Panc1 (cell line): ENCODE measurements at regions not wholly inside any gene's neighbourhood (a gene's known extent, or its start where the extent isn't known, plus 50 kb on each side); places are given as distances from the start of the nearest gene placed in this dataset.

Experiments
- ATAC-seq: fragments of 200-7000 bp; cut with Tn5 transposase; 2 replicates; pipeline ENCODE4 v1.9.1; 2020; ENCODE audit warnings: mild to moderate bottlenecking, moderate library complexity
- BruUV-seq: library from RNA; stranded (reverse); fragments of 400-500 nt; replicated peaks from 2 replicates; lab custom pipeline; 2021; lab: Mats Ljungman, UMichigan
- CTCF ChIA-PET: fragments of 300-600 bp; sonication (Branson Sonifier 250); formaldehyde crosslinking; loops from one replicate; lab custom pipeline; 2022; ENCODE audit warnings: antibody characterized with exemption; lab: Charles Lee
- POLR2A ChIA-PET: fragments of 300-600 bp; sonication (Branson Sonifier 250); formaldehyde crosslinking; loops from one replicate; lab custom pipeline; 2022; ENCODE audit warnings: antibody characterized with exemption; lab: Charles Lee
- DNase-seq: peaks from one replicate; pipeline ENCODE4 v3.0.0-alpha.2; 2010; ENCODE audit warnings: low read depth, low spot score
- H3K27ac ChIP-seq: 2 replicates; pipeline ENCODE4 v1.5.1; 2011; ENCODE audit warnings: mild to moderate bottlenecking, low read length, inconsistent platforms
- H3K27me3 ChIP-seq: fragments of 200-500 bp; sonication (Bioruptor generic); 2 replicates; pipeline ENCODE4 v1.6.0; 2014; ENCODE audit warnings: low read length, inconsistent platforms; ENCODE audit not compliant: control insufficient read depth, insufficient read depth
- H3K36me3 ChIP-seq: fragments of 200-500 bp; sonication (Bioruptor generic); 2 replicates; pipeline ENCODE4 v1.5.1; 2014; ENCODE audit warnings: inconsistent platforms, mild to moderate bottlenecking, low read length, moderate library complexity; ENCODE audit not compliant: control insufficient read depth, insufficient read depth
- H3K4me1 ChIP-seq: 2 replicates; pipeline ENCODE4 v1.5.1; 2011; ENCODE audit warnings: inconsistent platforms, mild to moderate bottlenecking, low read length, moderate library complexity; ENCODE audit not compliant: control insufficient read depth, insufficient read depth
- H3K4me3 ChIP-seq, 2 experiments: 2 replicates each; pipeline ENCODE4 v1.5.1; 2011 to 2012; ENCODE audit warnings: low read depth in 2 of 2, low read length in 2 of 2, mild to moderate bottlenecking in 2 of 2, inconsistent platforms in 1 of 2, moderate library complexity in 1 of 2
- H3K9me3 ChIP-seq: fragments of 200-500 bp; sonication (Bioruptor generic); 2 replicates; pipeline ENCODE4 v1.5.1; 2014; ENCODE audit warnings: low read depth, mild to moderate bottlenecking, inconsistent platforms, low read length, moderate library complexity; ENCODE audit not compliant: control insufficient read depth, insufficient read depth
- CTCF ChIP-seq: fragments of 450-650 bp; IDR thresholded peaks from 2 replicates; pipeline ENCODE4 v1.5.1; 2017; ENCODE audit warnings: mild to moderate bottlenecking
- POLR2AphosphoS5 ChIP-seq: IDR thresholded peaks from 2 replicates; pipeline ENCODE4 v1.6.1; 2012; ENCODE audit warnings: mild to moderate bottlenecking, low read depth, low read length, moderate library complexity
- SIN3A ChIP-seq: IDR thresholded peaks from 2 replicates; pipeline ENCODE4 v1.6.1; 2012; ENCODE audit warnings: low read depth, mild to moderate bottlenecking, low read length, moderate library complexity, borderline replicate concordance; ENCODE audit not compliant: insufficient read depth
- TCF7L2 ChIP-seq: IDR thresholded peaks from 2 replicates; pipeline ENCODE4 v1.6.1; 2011; ENCODE audit warnings: mild to moderate bottlenecking, low read depth, low read length, inconsistent platforms
- in situ Hi-C: cut with HindIII; loops from 2 replicates; pipeline ENCODE4 v1.10.0; 2016; ENCODE audit warnings: low sequenced_read_pairs, low pct_unique_long_range_greater_than_20kb
- intact Hi-C: fragments of 100-400 bp; cut with micrococcal nuclease; formaldehyde crosslinking; loops from one replicate; pipeline ENCODE4 v1.10.0; 2022; ENCODE audit not compliant: unreplicated experiment
- TF ChIP-seq, protein P1 (sequence below), 2 experiments: IDR thresholded peaks; 2 replicates each; pipeline ENCODE4 v1.6.1; 2011 to 2012; ENCODE audit warnings: low read depth in 2 of 2, control low read depth in 1 of 2, low read length in 1 of 2, mild to moderate bottlenecking in 1 of 2, moderate library complexity in 1 of 2; ENCODE audit not compliant: insufficient read depth in 1 of 2

- CTCF ChIA-PET, result interaction anchor here (0.5 to 1.1 kb wide), 3 partner anchors 8 to 259 kb away, joined by 3 to 4 read pairs (median 3); no protein-coding TSS in a partner anchor
- in situ Hi-C loops (no loop called here), intact Hi-C loops (no loop called here)
- peak overlapping the region; percentile 15 to 19; a peak in 3 of 4 replicates for H3K4me3 ChIP-seq
- no peaks in the 10 kb centered on the region for H3K9me3 ChIP-seq
- no TSS peak for BruUV-seq
- DNase-seq (peak; percentile 78), ATAC-seq (peak; percentile 71)
- H3K27ac ChIP-seq, result peak overlapping the region; percentile 60
- no peaks in the 10 kb centered on the region for H3K27me3 ChIP-seq
- peaks cover 22% of the 10 kb centered on the region for H3K4me1 ChIP-seq
- POLR2A ChIA-PET, result no interaction called here
- TF ChIP-seq POLR2AphosphoS5 (no peak), CTCF (no peak), TCF7L2 (peak; percentile 86)
- H3K36me3 ChIP-seq, result no peaks in the 10 kb centered on the region
Observed at GRCh38 chr11:32312206-32312817, 123.0 kb downstream of the WT1 start.

GRCh38 chr11:32312865-32313403 is 122.4 kb downstream of the WT1 start:
- ATAC-seq, result peak; percentile 92
- intact Hi-C loops, result no loop called here
- Histone ChIP-seq H3K9me3 (no peaks in the 10 kb centered on the region), H3K36me3 (no peaks in the 10 kb centered on the region), H3K27ac (peak overlapping the region; percentile 60; the same call in 1 of the 2 replicates), H3K4me1 (peaks cover 22% of the 10 kb centered on the region), H3K4me3 (peak overlapping the region; percentile 15 to 19; a peak in 3 of 4 replicates), H3K27me3 (no peaks in the 10 kb centered on the region)
- BruUV-seq, result no TSS peak
- in situ Hi-C loops, result no loop called here
- POLR2A ChIA-PET, result no interaction called here
- CTCF ChIA-PET, result interaction anchor here (0.5 to 1.1 kb wide), 3 partner anchors 9 to 259 kb away, joined by 3 to 4 read pairs (median 3); no protein-coding TSS in a partner anchor
- TF ChIP-seq TCF7L2, result no peak
- TF ChIP-seq POLR2AphosphoS5, result no peak
- peak; percentile 88 for TF ChIP-seq CTCF
- DNase-seq, result peak; percentile 84

GRCh38 chr11:32313477-32313876 is 121.9 kb downstream of the WT1 start:
- intact Hi-C loops (no loop called here), in situ Hi-C loops (no loop called here)

More at GRCh38 chr11:32313477-32313876, 121.9 kb downstream of the WT1 start:
- Histone ChIP-seq H3K27ac (peak overlapping the region; percentile 51; the same call in 1 of the 2 replicates), H3K27me3 (no peaks in the 10 kb centered on the region), H3K36me3 (no peaks in the 10 kb centered on the region), H3K4me1 (peaks cover 22% of the 10 kb centered on the region), H3K4me3 (no peak overlapping the region), H3K9me3 (no peaks in the 10 kb centered on the region)
- TF ChIP-seq SIN3A, result no peak
- no peak for TF ChIP-seq CTCF
- no peak for TF ChIP-seq POLR2AphosphoS5
- TF ChIP-seq TCF7L2, result no peak
- TF ChIP-seq, protein P1, sequence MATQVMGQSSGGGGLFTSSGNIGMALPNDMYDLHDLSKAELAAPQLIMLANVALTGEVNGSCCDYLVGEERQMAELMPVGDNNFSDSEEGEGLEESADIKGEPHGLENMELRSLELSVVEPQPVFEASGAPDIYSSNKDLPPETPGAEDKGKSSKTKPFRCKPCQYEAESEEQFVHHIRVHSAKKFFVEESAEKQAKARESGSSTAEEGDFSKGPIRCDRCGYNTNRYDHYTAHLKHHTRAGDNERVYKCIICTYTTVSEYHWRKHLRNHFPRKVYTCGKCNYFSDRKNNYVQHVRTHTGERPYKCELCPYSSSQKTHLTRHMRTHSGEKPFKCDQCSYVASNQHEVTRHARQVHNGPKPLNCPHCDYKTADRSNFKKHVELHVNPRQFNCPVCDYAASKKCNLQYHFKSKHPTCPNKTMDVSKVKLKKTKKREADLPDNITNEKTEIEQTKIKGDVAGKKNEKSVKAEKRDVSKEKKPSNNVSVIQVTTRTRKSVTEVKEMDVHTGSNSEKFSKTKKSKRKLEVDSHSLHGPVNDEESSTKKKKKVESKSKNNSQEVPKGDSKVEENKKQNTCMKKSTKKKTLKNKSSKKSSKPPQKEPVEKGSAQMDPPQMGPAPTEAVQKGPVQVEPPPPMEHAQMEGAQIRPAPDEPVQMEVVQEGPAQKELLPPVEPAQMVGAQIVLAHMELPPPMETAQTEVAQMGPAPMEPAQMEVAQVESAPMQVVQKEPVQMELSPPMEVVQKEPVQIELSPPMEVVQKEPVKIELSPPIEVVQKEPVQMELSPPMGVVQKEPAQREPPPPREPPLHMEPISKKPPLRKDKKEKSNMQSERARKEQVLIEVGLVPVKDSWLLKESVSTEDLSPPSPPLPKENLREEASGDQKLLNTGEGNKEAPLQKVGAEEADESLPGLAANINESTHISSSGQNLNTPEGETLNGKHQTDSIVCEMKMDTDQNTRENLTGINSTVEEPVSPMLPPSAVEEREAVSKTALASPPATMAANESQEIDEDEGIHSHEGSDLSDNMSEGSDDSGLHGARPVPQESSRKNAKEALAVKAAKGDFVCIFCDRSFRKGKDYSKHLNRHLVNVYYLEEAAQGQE (IDR thresholded peaks at IDR 0.05; ENCODE audit: insufficient read depth in 1 of 2, low read depth in 2 of 2, low read length in 1 of 2), result no peak
- no TSS peak for BruUV-seq
- ATAC-seq (no peak), DNase-seq (no peak)
- POLR2A ChIA-PET, result no interaction called here
- CTCF ChIA-PET, result no interaction called here
